Mesendoderm (in vitro differentiated cells): ENCODE measurements at regions not wholly inside any gene's neighbourhood (a gene's known extent, or its start where the extent isn't known, plus 50 kb on each side); places are given as distances from the start of the nearest gene placed in this dataset.

Experiments
- DNase-seq: peaks from one replicate; pipeline ENCODE4 v3.0.0; 2013
- H2AK5ac ChIP-seq: 2 replicates; pipeline ENCODE4 v1.6.1; 2013; ENCODE audit warnings: low read length, inconsistent platforms
- H2BK120ac ChIP-seq: 2 replicates; pipeline ENCODE4 v1.6.1; 2013; ENCODE audit warnings: low read depth, mild to moderate bottlenecking, low read length, moderate library complexity, mixed read lengths
- H2BK15ac ChIP-seq: replicated peaks from 2 replicates; pipeline ENCODE4 v1.6.1; 2013; ENCODE audit warnings: low read depth, mild to moderate bottlenecking, moderate library complexity
- H2BK5ac ChIP-seq: 2 replicates; pipeline ENCODE4 v1.6.1; 2013; ENCODE audit warnings: low read length, inconsistent platforms
- H3K18ac ChIP-seq: 2 replicates; pipeline ENCODE4 v1.6.1; 2013; ENCODE audit warnings: mild to moderate bottlenecking, low read length, mixed read lengths
- H3K23ac ChIP-seq: one replicate; pipeline ENCODE4 v1.6.1; 2013; ENCODE audit warnings: low read length
- H3K27ac ChIP-seq: 2 replicates; pipeline ENCODE4 v1.5.1; 2013; ENCODE audit warnings: low read depth, mild to moderate bottlenecking, inconsistent platforms, low read length, moderate library complexity
- H3K27me3 ChIP-seq: 2 replicates; pipeline ENCODE4 v1.6.1; 2013; ENCODE audit warnings: low read length, control low read depth, mild to moderate bottlenecking, inconsistent platforms; ENCODE audit not compliant: insufficient read depth, poor library complexity
- H3K36me3 ChIP-seq: 2 replicates; pipeline ENCODE4 v1.6.1; 2013; ENCODE audit warnings: low read length, inconsistent platforms; ENCODE audit not compliant: control insufficient read depth, insufficient read depth
- H3K4ac ChIP-seq: one replicate; pipeline ENCODE4 v1.6.1; 2013; ENCODE audit warnings: low read depth, mild to moderate bottlenecking, low read length, moderate library complexity
- H3K4me1 ChIP-seq: 2 replicates; pipeline ENCODE4 v1.6.1; 2013; ENCODE audit warnings: low read depth, low read length, inconsistent platforms; ENCODE audit not compliant: control insufficient read depth
- H3K4me2 ChIP-seq: 2 replicates; pipeline ENCODE4 v1.6.1; 2013; ENCODE audit warnings: low read length
- H3K4me3 ChIP-seq: 2 replicates; pipeline ENCODE4 v1.5.1; 2013; ENCODE audit warnings: mild to moderate bottlenecking, low read length
- H3K56ac ChIP-seq: one replicate; pipeline ENCODE4 v1.6.1; 2013; ENCODE audit warnings: low read length
- H3K79me1 ChIP-seq: 2 replicates; pipeline ENCODE4 v1.6.1; 2013; ENCODE audit warnings: low read length, inconsistent platforms
- H3K79me2 ChIP-seq: 2 replicates; pipeline ENCODE4 v1.6.1; 2013; ENCODE audit warnings: mild to moderate bottlenecking, low read length; ENCODE audit not compliant: control insufficient read depth, insufficient read depth
- H3K9ac ChIP-seq: 2 replicates; pipeline ENCODE4 v1.6.1; 2013; ENCODE audit warnings: low read length, inconsistent platforms
- H4K5ac ChIP-seq: one replicate; pipeline ENCODE4 v1.6.1; 2013; ENCODE audit warnings: low read length
- H4K8ac ChIP-seq: one replicate; pipeline ENCODE4 v1.6.1; 2013; ENCODE audit warnings: low read depth, mild to moderate bottlenecking, control low read depth, low read length, moderate library complexity
- WGBS: extraction: QIAGEN DNeasy Blood & Tissue Kit; methylation state at CpG from one replicate; pipeline ENCODE4 v1.1.7; 2013; ENCODE audit warnings: low lambda C conversion rate, missing lambda C conversion rate; ENCODE audit not compliant: insufficient coverage; ENCODE audit errors: extremely low coverage; 5-methylcytosine and 5-hydroxymethylcytosine counted together

DNA sequence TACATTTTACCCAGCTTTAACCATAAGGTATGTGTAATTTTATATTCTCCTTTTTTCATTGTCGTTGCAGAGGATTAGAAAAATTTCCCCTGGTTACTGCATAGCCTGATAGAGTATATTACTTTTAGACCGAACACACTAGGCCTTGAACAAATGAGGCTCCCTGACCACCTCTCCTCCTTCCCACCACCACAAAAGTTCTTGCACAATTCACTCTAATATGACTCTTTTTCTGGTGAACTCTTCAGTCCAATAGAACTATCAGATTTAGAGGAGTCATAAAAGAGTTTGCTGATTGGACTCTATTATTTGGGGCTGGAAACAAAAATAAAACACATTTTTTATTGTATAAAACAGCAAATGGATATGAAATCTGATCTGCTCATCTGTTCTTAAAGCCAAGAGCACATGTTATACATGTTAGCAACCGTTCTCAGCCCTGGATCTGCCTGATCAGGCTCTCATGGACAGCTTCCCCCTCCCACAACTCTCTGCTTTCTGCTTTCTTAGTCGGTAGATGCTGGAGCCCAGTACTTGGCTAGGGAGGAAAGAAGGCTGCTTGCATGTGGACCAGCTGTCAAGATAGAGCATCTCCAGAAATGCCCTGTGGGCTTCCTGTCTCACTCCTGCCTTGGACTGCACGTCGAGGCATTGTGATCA is 83.5 kb downstream of the CD164 start:
- Histone ChIP-seq H4K5ac (no peak overlapping the region), H2BK5ac (no peak overlapping the region), H3K4me1 (peaks cover 2% of the 10 kb centered on the region), H3K27ac (no peak overlapping the region), H3K4me3 (no peak overlapping the region), H3K36me3 (no peaks in the 10 kb centered on the region), H3K27me3 (no peaks in the 10 kb centered on the region), H3K18ac (no peak overlapping the region), H2AK5ac (no peak overlapping the region), H3K79me2 (no peaks in the 10 kb centered on the region), H3K23ac (no peak overlapping the region), H3K4ac (no peak overlapping the region), H2BK15ac (no peak overlapping the region), H2BK120ac (no peak overlapping the region), H3K56ac (no peak overlapping the region), H3K9ac (no peak overlapping the region), H4K8ac (no peak overlapping the region), H3K4me2 (no peak overlapping the region), H3K79me1 (no peaks in the 10 kb centered on the region)
- DNase-seq: no peak
- WGBS: no CpG with 5 or more reads among the region's 6 CpGs

GRCh38 chr6:109297406-109298110 is 84.7 kb downstream of the CD164 start:
- H2BK5ac ChIP-seq: no peak overlapping the region
- H3K79me1 ChIP-seq: no peaks in the 10 kb centered on the region
- no peak overlapping the region for H2AK5ac ChIP-seq
- no peak overlapping the region for H2BK15ac ChIP-seq
- no peak overlapping the region for H3K18ac ChIP-seq
- H3K27ac ChIP-seq: no peak overlapping the region
- H4K5ac ChIP-seq: no peak overlapping the region
- H2BK120ac ChIP-seq: no peak overlapping the region
- no peak overlapping the region for H4K8ac ChIP-seq
- no peak overlapping the region for H3K4ac ChIP-seq
- no peak overlapping the region for H3K23ac ChIP-seq
- no CpG with 5 or more reads among the region's 6 CpGs for WGBS
- H3K9ac ChIP-seq: no peak overlapping the region
- no peaks in the 10 kb centered on the region for H3K36me3 ChIP-seq
- H3K27me3 ChIP-seq: no peaks in the 10 kb centered on the region
- H3K4me2 ChIP-seq: no peak overlapping the region
- no peak for DNase-seq
- H3K79me2 ChIP-seq: no peaks in the 10 kb centered on the region
- H3K56ac ChIP-seq: no peak overlapping the region
- H3K4me3 ChIP-seq: no peak overlapping the region
- H3K4me1 ChIP-seq: peaks cover 3% of the 10 kb centered on the region

GRCh38 chr6:109296971-109297372 is 85.3 kb downstream of the CD164 start:
- H3K4ac ChIP-seq: no peak overlapping the region
- no peak overlapping the region for H4K8ac ChIP-seq
- H4K5ac ChIP-seq: no peak overlapping the region
- no peak overlapping the region for H2AK5ac ChIP-seq
- DNase-seq: peak; percentile 21
- H3K23ac ChIP-seq: no peak overlapping the region
- no peak overlapping the region for H2BK15ac ChIP-seq
- H3K4me2 ChIP-seq: no peak overlapping the region
- H3K79me1 ChIP-seq: no peaks in the 10 kb centered on the region
- no peak overlapping the region for H3K18ac ChIP-seq
- H3K27me3 ChIP-seq: no peaks in the 10 kb centered on the region
- H3K9ac ChIP-seq: no peak overlapping the region
- no peak overlapping the region for H3K56ac ChIP-seq
- no peak overlapping the region for H2BK120ac ChIP-seq
- no peak overlapping the region for H3K4me3 ChIP-seq
- H3K27ac ChIP-seq: no peak overlapping the region
- H3K36me3 ChIP-seq: no peaks in the 10 kb centered on the region
- no CpG with 5 or more reads among the region's 7 CpGs for WGBS
- H3K4me1 ChIP-seq: peaks cover 8% of the 10 kb centered on the region
- H2BK5ac ChIP-seq: no peak overlapping the region
- H3K79me2 ChIP-seq: no peaks in the 10 kb centered on the region

GRCh38 chr6:109296452-109296851 is 85.8 kb downstream of the CD164 start:
- WGBS: no CpG with 5 or more reads among the region's 3 CpGs
- no peak overlapping the region for H2BK120ac ChIP-seq

DNA sequence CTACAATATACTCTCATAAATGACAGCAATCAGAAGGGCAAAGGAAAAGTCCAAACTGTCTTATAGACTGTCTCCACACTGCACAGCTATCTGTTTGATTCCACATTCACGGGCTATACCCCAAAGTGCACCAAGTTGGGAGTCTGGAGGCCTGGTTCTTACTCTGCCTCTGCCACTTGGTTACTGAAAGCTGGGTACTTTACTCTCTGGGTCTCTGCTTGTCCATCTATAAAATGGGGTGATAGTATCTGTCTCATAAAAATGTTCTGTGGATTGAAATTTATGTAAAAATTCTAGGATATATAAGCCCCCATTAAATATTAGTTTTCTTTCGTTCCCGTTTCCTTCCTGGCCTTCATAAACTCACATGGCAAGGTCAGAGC is 86.5 kb downstream of the CD164 start:
- no peak overlapping the region for H4K8ac ChIP-seq
- H2BK15ac ChIP-seq: no peak overlapping the region
- no peak overlapping the region for H3K56ac ChIP-seq
- H2BK5ac ChIP-seq: no peak overlapping the region
- DNase-seq: no peak
- no peaks in the 10 kb centered on the region for H3K36me3 ChIP-seq
- H3K9ac ChIP-seq: no peak overlapping the region
- H3K4ac ChIP-seq: no peak overlapping the region
- no peak overlapping the region for H3K18ac ChIP-seq
- H3K23ac ChIP-seq: no peak overlapping the region
- no peak overlapping the region for H3K4me3 ChIP-seq
- H2BK120ac ChIP-seq: no peak overlapping the region
- H4K5ac ChIP-seq: no peak overlapping the region
- H2AK5ac ChIP-seq: no peak overlapping the region
- H3K4me2 ChIP-seq: no peak overlapping the region
- no CpG with 5 or more reads among the region's 3 CpGs for WGBS
- no peaks in the 10 kb centered on the region for H3K27me3 ChIP-seq
- H3K27ac ChIP-seq: no peak overlapping the region
- H3K4me1 ChIP-seq: peaks cover 10% of the 10 kb centered on the region
- H3K79me1 ChIP-seq: no peaks in the 10 kb centered on the region
- H3K79me2 ChIP-seq: no peaks in the 10 kb centered on the region

More at GRCh38 chr6:109296452-109296851, 85.8 kb downstream of the CD164 start:
- no peak overlapping the region for H3K9ac ChIP-seq
- no peaks in the 10 kb centered on the region for H3K36me3 ChIP-seq
- no peaks in the 10 kb centered on the region for H3K79me1 ChIP-seq
- no peak overlapping the region for H2AK5ac ChIP-seq
- no peak overlapping the region for H3K56ac ChIP-seq
- peaks cover 10% of the 10 kb centered on the region for H3K4me1 ChIP-seq
- H3K18ac ChIP-seq: no peak overlapping the region
- no peak overlapping the region for H3K4ac ChIP-seq
- no peak overlapping the region for H3K27ac ChIP-seq
- H4K5ac ChIP-seq: no peak overlapping the region
- H3K79me2 ChIP-seq: no peaks in the 10 kb centered on the region
- no peak overlapping the region for H3K4me3 ChIP-seq
- no peak overlapping the region for H4K8ac ChIP-seq
- no peak overlapping the region for H2BK5ac ChIP-seq
- H3K23ac ChIP-seq: no peak overlapping the region
- H2BK15ac ChIP-seq: no peak overlapping the region
- H3K4me2 ChIP-seq: no peak overlapping the region
- no peaks in the 10 kb centered on the region for H3K27me3 ChIP-seq
- DNase-seq: no peak
